ENCODE measurements at regions not wholly inside any gene's neighbourhood (a gene's known extent, or its start where the extent isn't known, plus 50 kb on each side); places are given as distances from the start of the nearest gene placed in this dataset.

GRCh38 chr9:118215549-118215948, 511.3 kb downstream of the TLR4 start:
- no peak for DNase-seq

DNA sequence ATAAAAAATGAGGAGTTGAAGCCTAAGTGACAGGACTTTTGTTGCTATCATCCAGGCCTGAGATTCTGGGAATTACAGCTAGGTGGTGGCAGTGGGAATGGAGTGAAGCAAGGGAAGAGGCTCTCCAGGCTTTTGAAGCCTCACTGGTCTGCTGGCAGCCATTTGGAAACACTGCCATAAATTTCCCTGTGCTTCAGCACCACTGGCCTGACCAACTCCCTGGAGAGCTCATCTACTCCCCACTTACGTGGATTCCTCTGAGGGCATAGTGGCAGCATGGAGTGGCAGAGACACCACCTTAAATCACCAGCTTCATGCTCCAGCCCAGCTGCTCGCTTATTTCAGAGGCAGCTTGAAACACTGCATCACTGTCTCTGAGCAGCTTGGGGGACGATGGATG, 518.2 kb downstream of the TLR4 start:
- no peak for DNase-seq

DNA sequence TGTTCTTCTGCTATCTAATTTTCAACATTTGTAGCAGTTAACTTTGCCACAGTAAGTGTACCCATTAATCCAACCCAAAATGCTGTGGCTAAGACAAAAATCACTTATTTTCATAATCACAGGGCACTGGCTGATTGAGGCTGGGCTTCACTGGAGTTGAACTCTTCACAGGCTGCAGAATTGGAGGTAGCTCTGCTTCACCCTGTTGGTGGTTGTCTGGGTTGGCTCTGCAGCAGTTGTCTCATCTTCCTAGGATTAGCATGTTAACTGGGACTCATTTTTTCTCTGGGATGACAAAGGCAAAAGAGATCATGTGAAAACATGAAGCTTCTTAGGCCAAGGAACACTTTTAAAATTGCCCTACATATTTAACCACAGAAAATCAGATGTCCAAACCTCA, 518.9 kb downstream of the TLR4 start:
- no peak for DNase-seq

GRCh38 chr9:118230329-118230728, 526.1 kb downstream of the TLR4 start:
- DNase-seq: no peak

DNA sequence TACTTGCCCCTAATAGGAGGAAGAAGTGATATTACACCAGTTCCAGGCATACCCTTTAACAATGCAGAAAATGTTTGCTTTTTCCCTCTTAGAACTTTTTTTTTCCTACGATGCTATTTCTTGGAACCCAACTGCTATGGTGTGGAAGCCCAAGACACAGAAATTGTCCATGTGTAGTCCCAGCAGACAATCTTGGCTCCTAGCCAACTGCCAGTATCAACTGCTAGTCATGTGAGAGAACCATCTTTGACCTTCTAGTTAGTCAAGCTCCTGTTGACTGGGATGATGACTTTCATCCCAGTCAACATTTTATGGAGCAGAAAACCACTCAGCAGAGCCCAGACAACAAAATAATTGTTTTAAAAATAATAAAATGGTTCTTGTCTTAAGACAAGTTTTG, 532.4 kb downstream of the TLR4 start:
- no peak for DNase-seq

DNA sequence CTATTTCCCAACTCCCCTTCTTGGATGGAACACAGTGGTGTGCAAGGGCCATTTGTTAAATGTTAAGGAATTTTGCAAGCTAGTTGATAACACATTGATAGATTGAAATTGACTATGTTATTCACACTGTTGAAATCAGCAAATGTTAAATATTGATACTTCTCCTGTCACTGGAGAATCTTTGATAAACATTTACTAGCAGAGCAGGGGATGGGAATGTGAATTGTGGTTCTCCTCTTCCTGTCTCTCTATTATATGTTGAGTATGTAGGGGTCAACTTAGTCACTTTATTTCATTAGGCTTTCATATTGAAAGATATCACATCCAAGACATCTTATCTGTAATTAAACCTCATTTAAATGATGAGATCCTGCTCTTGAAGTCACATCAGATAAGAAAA, 533.9 kb downstream of the TLR4 start:
- no peak for DNase-seq

- DNase-seq: no peak
These were observed 547.8 kb downstream of the TLR4 start for GRCh38 chr9:118252027-118252426.

DNA sequence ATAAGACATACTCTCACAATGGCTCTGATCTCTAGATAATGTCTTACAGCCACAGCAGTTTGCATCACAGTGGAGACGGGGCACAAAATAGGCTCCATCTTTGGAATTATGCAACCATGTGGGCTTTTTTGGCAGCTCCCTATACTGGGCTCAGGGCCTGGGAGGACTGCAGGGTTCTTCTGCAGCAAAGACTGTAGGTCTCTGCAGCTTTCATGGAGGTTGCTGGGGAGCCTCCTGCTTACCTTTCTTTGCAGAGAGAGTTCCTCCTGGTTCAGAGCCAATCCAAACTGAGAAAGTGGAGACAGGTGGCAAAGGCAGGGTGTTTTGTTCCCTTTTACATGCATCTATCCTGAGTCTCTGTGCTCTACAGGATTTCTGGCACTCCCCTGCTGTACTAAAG, 558.0 kb downstream of the TLR4 start:
- DNase-seq: no peak

- no peak for DNase-seq
These were observed 559.7 kb downstream of the TLR4 start for GRCh38 chr9:118263949-118264348.

- no peak for DNase-seq
These were observed 563.8 kb downstream of the TLR4 start for GRCh38 chr9:118268046-118268445.

DNA sequence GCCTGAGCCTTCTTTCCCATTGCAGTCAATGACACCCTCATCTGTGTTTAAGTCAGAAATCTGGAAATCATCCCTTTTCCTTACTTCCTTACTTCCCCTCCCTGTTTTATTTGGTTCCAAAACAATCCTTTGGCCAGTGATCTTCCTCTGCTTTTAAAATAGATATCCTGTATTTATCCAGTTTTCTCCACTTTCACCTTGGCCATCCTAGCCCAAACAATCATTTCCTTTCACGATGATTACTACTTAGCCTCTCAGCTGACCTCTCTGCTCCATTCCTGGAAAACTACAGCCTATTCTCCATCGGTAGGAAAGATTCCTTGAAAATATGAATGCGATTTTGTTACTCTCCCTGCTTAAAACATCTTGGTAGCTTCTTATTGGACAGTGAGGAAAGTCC, 565.4 kb downstream of the TLR4 start:
- DNase-seq: no peak

DNA sequence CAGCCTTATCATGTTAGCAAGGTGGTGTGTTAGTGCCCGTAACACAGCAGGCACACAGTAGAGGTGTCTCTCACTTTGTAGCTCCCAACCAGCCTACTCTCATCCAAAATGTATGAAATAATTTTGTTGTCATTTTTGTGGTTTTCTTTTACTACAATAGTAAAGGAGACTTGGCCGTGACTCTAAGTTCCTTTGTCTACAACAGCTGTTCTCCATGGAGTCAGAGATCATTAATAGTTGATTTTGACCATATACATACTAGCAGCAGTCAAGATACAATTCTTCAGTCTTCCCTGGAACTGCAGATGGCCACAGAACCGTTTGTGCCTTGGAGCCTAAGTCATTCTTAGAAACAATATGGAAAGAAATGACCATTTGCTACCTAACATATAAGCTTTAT, 567.1 kb downstream of the TLR4 start:
- DNase-seq: no peak

DNA sequence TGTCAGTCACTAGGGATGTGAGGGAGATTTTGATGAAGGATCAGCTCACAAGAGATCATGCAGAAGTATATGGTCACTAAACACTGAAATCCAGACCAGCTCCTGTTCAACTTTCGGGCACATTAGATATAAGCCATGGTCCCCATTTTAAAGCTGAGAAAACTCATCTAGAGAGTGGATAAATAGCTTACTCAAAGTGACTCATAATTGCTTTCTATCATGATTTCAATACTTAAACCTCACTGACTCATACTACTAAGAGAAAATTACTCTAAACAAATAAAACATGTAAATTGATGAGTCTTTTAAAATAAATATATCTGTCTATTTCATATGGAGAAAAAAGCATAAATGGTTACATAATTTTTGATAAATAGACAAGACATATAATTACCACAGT, 567.7 kb downstream of the TLR4 start:
- DNase-seq: no peak

DNA sequence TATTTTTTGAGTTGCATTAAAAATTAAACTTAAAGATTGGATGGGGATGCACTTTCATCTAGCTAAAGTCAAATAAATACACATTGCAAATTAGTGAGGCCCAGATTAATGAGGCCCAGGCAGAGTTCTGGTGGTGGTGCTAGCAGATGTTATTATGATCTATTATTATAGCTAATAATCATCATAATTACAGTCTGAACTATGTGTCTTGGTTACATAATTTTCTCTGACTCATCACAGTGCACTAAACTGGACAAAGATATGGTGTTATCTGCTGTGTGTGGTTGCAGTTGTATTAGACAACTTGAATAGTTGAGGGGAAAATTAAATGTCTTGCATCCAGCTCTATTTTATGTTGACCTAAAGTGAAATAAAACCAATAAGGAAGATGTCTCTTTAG, 568.8 kb downstream of the TLR4 start:
- DNase-seq: no peak

DNA sequence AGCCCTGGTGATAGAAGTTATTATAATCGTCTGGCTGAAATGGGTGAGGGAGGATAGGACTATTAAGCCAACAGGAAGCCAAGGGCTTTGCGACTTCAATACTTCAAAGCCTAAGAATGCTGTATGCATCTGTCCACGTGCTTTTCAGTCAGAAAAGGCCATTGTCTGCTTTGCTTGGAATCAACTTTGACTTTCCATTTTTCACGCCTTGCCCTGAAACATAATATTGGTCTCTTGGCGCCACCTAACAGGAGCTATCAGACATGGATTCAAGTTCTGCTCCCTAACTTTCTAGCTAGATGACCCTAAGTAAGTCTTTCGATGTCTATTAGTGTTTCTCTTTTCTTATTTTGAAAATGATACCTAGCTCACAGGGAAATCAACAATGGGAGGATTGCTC, 572.6 kb downstream of the TLR4 start:
- no peak for DNase-seq

DNA sequence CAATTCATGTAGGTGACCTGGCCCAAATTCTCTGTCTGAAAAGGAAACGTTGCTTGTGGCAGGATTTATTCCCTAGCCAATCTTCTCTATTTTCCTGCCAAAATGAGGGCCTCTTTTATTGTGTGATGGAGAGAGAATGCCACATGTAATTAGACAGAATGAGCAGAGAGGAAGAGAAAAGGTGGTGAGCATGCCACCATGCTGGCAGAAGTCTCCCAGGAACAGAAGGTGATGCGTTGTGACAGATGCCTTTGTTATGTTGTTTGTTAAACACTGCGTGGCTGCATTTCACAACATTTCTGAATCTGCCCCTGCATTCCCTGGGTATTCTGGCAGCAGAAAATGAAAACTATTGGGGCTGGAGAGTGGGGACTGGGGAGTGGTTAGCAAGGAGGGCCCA, 577.6 kb downstream of the TLR4 start:
- no peak for DNase-seq

GRCh38 chr9:118283488-118283887, 579.3 kb downstream of the TLR4 start:
- no peak for DNase-seq

DNA sequence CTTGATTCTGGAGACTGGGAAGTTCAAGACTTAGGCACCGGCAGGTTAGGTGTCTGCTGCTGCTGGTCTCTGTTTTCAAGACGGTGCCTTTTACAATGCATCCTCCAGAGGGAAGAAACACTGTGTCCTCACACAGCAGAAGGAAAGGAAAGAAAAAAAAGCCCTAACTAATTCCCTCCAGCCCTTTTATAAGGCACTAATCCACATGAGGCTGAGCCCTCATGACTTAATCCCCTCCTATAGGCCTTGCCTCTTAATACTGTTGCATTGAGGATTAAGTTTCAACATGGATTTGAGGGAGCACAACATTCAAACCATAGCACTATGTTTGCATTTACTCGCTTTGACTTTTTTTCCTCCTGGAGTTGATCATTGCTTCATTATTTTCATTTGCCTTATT, 585.9 kb downstream of the TLR4 start:
- DNase-seq: no peak

- DNase-seq: no peak
These were observed 591.2 kb downstream of the TLR4 start for GRCh38 chr9:118295413-118295812.

DNA sequence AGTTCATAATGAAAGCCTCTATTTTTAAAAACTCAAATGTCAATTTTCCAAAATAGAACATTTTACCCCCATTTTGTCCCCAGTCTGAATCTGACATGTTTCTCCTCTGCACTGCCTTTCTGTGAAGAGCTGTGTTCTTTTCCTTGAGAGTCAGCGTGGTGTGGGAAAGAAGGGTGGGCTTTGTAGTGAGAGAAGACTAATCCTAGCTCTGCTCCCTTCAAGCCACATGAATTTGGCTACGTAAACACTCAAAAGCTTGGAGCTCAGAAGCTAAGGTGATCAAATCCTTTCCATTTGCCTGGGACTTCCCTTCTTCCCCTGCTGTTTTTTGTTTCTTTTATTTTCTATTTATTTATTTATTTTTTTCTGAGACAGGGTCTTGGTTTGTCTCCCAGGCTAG, 598.5 kb downstream of the TLR4 start:
- DNase-seq: no peak

GRCh38 chr9:118303216-118303615, 599.0 kb downstream of the TLR4 start:
- no peak for DNase-seq

- no peak for DNase-seq
These were observed 601.1 kb downstream of the TLR4 start for GRCh38 chr9:118305331-118305730.

DNA sequence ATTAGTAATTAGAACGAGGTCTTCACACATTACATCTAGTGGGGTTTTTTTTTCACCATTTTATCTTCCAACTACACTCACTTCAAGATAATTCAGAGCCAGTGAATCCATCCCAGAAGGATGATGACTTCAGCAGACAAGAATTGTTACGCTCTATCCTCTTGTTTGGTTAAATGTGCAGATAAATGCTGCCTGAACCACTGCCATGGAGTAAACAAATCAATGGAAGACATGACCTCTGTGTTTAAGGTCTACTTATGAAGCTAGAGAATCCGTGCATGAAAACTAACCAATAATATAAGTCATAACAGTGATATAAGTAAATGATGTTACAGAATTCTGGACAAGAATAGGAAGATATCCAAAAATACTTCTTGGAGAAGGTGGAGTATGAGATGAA, 602.6 kb downstream of the TLR4 start:
- DNase-seq: no peak

- no peak for DNase-seq
These were observed 609.8 kb downstream of the TLR4 start for GRCh38 chr9:118313965-118314364.

DNA sequence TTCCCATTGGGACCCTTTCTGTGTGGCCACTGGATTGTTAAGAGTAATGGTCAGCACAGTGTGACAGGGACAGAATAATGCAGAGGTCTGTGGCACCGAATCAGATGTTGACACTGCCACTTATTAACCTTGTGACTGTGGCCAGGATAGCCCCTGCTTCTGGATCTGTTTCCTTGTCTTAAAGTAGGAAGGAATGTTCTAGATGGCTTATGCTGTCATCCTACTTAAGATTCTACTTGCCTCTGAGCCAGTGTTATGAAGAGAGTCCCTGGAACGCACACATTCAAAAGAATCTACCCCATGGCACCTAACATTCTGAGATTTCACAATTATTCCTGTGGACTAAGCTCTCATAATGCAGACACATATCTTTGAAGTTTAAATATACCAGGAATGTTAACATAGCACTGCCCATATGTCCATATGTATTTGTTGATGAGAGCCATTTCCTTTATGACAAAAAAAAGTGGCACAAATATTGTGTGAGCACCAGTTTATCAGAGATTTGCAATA, 612.7 kb downstream of the TLR4 start:
- DNase-seq: no peak

- no peak for DNase-seq
These were observed 614.7 kb downstream of the TLR4 start for GRCh38 chr9:118318770-118319431.

All from stimulated activated CD8-positive, alpha-beta memory T cell treated with anti-CD3 and anti-CD28 coated beads, Interleukin-4, amount 100 ng/mL, for 48 hours (primary cell).